GM18511 (cell line): ENCODE measurements at regions not wholly inside any gene's neighbourhood (a gene's known extent, or its start where the extent isn't known, plus 50 kb on each side); places are given as distances from the start of the nearest gene placed in this dataset.

Source experiments
- ATAC-seq: cut with Tn5 transposase; IDR thresholded peaks from one replicate; pipeline ENCODE4 v1.9.1; 2021; ENCODE audit warnings: mild to moderate bottlenecking, moderate library complexity; ENCODE audit not compliant: unreplicated experiment

DNA sequence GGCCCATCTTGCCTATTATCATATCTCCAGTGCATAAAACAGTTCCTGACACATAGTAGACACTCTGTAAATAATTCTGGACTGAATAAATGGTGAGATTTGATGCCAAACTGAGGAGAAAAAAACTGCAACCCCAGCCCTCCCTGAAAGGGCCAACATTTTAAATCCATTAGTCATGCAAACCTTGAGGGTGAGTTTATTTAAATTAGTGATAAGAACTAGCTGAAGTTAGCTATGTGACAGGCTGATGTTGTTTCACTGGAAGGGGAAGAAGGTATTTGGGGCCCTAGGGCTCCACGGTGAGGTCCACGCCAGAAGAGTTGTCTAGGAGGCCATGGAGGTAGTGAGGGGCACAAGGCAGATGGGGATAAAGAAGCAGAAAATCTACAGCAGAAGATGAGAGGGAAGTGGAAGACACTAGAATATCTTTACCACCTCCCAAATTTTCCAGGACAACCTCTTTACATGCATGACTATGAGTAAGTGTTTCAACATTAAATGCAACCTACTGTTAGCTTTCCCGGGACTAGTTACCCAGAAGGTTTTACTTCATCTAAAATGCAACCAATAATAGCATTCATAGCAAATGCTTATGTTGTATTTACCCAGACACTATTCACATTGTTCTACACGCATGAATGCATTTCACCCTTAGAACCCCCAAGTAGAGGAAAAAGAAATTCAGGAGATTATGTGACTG is 183.2 kb upstream of the LYZL1 start:
- ATAC-seq: no peak

DNA sequence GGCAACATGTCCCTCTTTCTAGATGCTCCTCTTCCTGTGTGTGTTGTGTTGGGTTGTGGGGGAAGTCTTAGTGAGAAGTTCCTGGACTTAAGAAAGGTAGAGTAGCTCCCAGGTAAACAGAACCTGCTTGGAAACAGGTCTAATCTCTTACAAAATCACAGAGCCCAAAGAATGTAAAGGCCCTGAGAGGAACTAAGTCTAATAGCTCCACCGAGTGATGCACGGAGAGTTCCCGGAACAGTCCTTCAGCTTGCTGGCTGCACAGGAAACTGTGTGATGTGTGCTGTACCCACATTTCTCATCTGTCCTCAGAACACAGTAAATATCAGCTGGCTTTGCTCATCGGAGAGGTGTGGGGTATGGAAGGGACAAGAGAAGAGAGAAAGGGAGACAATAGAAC is 182.6 kb upstream of the LYZL1 start:
- ATAC-seq: no peak

DNA sequence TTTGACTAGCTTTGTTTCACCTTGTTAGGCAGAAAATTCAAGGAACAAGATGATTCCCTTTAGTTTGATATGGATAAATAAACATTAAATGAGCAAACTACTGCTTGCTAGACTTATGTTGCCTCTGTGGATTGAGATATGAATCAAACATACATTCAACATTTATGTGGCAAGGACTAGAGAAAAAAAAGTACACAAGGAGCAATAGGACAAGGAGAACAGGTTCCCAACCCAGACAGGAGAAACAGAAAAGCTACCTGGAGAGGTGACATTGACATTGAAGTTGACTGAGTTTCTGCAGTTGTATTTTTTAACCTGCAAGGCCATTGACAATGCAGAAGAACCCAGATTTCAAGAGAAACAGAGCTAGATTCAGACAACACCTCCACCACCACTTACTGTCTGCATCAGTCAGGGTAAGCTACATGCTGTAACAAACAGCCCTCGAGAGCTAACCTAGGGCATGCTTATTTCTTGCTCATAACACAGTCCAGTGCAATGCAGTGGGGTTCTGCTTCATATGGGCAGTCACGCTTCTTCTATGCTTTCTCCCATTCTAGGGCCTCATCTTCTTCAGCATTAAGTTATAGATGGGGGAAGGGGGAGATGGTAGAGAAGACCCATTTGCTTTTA is 180.9 kb upstream of the LYZL1 start:
- ATAC-seq: no peak

DNA sequence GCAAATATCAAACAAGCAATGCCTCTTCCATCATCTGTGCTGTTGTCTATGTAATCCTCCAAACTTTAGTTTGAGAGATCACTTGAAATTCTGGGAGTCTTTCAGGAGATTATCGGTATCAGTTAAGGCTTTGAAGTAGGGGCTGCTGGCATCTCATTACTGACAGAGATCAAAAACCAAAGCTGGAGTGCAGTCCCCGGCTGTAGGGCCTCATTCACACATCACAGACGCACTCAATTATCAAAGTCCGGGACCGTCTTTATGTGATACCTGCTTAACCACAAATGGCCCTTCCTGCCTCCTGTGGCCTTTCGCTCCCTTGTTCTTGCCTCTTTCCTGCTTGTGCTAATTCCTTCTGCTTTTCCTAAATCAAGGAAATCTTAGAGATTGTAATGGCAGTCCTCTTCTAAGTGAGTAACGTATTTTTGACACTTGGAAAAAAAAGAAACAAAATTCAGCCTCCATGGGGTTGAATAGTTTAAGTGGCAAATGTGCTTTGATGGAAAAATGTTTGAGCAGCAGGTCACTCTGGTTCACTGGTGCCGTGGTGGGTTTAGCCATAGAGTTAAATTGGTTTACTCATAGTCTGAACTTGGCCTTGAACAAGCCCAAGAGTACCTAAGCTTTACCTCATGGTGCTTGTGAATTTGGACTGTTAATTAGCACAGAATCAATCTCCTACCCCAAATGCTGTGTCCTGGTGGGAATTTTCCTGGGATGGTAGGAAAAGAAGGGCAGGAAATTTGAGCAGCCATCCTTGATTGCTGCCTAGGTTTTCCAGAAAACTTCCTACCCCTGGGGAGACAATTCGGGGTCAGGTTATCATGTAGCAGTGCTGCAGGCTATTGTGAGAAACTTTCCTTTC is 178.9 kb upstream of the LYZL1 start:
- no peak for ATAC-seq

DNA sequence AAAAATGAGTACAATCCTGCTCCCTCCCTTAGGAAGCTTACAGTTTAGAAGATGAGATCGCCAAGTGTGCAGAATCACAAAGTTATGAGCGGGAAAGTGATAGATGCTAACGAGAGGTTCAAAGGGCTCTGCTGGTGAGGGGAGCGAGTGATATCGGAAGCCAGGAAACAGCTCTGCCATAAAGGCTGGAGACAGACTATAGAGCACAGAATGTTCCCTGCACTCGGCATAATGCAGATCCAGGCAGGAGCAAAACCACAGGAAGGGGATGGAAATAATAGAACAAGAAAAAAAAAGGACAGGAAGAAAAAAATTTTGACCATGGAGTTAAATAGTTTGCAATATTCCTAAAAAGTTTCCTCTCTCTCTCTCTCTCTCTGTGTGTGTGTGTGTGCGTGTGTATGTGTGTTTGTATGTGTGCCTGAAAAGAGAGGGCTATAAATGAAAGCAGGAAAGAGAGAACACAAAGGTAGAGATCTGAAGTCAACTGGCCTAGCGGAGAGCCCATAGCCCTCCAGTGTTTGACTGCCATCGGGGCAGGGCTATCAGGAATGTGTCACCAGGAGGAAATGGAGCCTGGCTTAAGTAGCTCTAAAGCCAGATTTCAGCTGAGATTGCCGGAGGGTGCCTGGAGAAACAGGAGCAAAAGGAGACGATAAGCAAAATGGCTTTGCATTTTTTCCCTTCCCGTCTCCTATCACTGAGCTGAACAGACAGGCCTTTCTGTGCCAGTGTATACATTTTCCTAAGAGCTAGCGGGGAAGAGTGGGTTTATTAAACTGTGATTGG is 175.8 kb upstream of the LYZL1 start:
- no peak for ATAC-seq

DNA sequence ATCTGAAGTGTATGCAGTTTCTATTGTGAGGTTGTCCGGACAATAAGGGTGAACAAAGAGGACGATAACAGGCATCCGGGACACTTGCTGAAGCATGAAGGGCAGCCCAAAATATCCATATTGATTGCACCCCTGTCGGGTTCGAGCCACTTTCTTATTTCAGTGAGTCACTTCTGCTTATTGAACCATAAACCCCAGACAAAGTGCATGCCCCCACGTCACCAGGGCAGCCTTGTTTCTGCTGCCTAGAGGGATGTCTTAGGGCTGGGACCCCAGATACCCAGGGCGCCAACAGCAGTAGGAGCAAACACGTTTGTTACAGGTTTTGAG is 175.3 kb upstream of the LYZL1 start:
- no peak for ATAC-seq

DNA sequence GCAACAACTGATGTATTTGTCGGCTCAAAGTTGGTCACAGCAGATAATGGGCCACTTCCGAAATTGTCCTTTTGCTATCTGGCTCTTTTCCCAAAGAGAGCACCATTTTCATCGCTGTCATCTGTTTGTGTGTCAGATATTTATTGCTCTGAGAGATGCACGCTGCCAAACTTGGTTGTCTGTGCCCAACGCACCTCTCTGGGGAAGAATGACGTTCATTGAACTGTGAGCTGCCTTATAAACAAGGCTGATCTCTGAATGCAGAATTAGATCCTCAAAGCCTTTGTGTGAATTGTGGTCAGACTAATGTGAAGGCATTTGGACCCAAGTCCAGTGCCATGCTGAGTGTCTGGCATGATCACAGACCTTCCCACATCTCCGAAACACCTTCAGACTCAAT is 174.7 kb upstream of the LYZL1 start:
- ATAC-seq: no peak

DNA sequence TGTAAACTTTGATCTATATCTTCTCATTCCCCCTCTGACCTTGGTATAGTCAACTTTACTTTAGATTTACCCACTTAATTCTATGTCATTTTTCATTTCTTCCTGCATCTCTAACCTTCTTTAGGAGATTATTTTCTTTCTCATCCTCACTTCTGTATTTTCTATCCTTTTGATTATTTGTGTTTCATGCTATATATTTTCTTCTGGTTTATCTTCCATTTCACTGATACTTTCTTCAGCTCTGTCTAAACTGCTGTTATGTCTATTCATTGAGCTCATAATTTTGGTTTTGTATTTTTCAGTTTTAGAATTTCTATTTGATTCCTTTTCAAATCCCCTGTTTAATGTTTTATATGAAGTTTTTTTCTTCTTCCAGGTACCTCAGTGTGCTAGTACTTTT is 171.1 kb upstream of the LYZL1 start:
- no peak for ATAC-seq

DNA sequence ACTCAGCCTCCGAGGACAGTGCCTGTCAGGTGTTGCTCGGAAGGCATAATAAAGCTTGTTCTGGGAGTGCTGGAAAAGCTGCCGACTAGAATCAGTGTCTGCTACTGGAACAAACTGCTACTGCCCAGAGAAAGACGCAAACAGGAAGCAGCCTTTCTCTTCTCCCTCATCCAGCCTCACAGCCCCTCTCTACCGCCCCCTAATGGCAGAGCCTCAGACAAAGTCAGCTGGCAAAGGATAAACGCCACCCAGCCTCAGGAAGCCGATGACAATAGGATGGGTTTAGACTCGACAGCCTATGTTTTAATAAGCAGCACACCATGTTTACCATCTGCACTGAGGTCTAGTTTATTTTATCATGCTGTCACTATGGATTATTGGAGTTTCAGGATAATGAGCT is 169.5 kb upstream of the LYZL1 start:
- ATAC-seq: no peak

DNA sequence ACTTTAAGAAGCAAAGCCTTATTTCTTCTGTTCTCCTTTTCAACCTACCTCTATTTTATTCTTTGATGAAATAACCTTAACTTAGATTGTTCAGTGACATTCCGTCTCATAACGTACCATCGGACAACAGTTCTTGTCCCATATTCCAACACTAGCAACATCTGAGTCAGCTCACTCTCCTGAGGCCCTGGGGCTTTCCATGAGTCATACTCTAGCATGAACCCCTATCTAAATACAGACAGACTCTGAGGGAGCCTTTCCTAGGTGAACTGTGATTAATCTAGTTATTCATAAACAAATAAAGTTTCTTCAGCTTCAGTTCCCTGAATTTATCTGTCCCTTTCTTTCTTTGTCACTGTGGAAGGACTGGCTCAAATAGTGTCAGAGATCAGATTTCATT is 168.7 kb upstream of the LYZL1 start:
- no peak for ATAC-seq

DNA sequence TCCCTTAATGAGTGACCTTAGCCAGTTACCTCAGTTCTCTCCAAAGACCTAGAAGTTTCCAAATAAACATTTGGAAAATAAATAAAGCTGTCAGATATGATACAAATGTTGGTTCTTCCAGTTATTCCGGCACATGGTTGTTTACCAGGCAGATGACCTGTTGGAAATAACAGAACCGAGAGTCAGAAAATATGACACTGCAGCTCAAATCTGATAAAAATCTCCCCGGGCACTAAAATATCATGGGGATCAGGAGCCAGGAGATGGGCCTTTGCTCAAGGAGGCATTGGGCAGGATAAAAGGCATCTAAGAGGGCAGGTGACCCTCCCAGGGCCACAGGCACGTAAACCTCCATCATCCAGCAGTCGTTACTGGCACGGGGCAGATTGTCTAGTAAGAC is 164.0 kb upstream of the LYZL1 start:
- no peak for ATAC-seq

DNA sequence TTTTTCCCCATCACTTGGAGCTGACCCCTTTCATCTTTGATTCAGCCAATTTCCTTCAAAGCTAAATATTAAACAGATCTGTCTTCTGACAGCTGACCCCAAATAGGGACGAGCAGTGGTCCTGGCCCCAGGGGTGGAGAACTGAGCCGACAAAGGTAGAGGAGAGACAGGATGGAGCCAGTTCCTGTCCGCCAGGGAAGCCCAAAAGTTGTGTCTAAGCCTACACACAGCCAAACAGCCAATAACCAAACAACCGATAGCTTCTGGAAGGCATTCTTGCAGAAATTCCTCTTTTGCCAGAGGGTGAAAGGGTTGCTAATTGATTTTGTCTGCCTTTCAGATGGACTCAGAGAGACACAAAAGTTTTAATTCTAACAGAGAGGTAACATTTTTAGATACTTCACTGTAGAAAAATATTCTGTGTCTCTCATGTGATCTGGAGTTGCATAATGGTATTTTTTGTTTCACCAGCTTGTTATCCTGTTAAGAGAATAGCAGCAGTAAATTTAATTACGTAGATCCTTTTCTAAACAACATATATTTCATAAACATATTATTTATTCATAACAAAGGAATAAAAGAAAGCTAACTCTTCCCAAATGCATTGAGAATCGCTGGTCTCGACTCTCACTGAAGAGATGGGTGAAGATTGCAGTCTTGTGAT is 161.7 kb upstream of the LYZL1 start:
- no peak for ATAC-seq

DNA sequence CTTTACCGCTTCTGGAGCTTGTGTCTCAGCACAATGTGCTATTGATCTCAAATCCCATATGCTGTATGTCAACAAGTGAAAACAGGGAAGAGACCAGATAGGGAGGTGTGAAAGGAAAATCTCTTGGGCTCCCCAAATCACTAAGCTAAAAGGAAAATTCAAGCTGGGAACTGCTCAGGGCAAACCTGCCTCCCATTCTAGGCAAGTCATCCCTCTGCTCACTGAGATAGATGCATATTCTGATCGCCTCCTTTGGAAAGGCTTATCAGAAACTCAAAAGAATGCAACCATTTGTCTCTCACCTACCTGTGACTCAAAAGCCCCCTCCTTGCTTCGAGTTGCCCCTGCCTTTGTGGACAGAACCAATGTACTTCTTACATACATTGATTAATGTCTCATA is 161.1 kb upstream of the LYZL1 start:
- ATAC-seq: no peak

DNA sequence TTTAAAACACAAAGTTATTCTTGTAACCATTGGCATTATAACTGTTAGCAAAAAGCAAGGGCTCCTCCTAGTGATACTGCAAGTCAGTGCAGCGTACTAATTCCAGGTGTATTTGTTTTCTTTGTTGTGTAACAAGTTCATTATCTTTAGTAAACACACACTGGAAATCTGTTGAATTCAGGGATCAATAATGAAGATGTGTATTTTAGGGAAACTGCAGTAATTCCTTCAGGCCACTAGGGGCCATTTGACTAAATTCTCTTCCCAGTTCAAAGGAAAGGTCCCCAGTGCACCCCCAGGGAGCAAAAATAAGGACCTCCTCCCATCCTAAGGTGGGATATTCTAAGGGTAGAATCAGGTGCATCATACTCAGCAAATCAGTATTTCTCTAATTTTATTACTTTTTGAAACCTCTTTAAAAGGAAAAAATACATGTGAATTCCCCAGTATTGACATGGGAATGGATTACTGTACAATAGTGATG is 158.6 kb upstream of the LYZL1 start:
- no peak for ATAC-seq

DNA sequence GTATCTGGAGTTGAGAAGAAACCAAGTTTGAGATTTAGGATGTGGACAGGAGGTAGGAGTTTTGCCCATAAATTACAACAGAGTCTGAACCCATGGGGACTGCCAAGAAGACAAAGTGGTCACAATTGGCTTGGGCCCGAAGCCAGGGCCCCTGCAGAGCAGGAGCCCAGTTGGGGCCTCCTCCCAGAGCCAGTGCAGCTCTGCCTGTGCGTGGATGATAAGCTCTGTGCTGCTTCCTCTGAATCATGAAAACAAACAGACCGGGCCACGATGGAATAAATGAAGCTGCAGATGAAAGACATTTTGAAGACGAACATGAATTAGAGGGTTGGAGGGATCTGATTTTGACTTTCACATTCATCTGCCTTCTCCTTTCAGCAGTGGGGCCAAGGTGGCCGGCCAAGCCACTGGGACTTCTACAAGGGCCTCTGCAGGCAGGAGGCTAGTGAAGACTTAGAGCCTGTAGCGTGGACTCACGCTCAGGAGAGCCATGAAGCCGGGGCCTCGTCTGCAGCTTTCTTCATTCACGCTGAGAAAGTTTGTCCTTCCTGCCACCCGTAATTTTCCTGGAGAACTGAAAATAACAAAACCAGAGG is 156.8 kb upstream of the LYZL1 start:
- ATAC-seq: no peak

DNA sequence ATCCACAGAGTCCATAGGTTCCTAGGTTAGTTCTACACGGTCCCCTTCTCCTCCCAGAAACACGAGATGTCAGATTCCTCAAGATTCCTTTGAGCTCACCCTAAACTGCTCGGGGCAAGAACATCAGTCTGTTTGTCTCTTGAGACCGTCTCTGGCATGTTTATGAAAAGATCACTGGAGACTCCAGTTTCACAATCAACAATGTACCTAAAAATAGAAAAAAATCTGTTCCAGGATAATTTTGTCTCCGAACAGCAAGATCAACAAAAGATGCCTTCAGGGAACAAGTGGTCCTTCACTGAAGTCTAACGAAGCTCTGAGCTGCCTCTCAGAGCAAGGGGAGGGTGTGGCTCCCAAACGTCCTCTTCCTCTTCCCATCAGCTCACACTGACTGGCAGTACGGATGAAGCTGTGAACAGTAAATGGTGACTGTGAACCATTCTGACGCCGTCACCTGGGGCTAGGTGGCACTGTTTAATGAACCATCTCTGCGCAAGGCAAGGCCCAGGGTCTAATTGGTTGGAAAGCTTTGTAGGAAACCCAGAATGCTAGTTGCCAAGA is 156.2 kb upstream of the LYZL1 start:
- ATAC-seq: no peak

DNA sequence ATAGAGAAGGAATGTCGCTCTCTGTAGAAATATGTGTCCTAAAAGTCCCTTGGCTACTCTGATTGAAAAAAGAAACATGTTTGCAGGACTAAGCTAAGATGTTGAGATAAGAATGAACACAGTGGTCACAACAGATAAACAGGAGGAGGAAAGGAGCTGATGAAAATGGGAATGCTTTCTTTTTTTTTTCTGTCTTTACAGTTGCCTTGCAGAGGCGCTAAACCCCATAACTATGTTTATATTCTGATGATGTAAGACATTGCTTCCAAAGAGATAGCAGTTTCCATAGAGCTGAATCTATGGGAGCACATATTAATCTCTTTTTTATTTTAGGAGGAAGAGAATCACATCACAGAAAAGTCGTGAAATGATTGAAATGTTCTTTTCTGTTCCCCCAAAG is 153.5 kb upstream of the LYZL1 start:
- no peak for ATAC-seq

DNA sequence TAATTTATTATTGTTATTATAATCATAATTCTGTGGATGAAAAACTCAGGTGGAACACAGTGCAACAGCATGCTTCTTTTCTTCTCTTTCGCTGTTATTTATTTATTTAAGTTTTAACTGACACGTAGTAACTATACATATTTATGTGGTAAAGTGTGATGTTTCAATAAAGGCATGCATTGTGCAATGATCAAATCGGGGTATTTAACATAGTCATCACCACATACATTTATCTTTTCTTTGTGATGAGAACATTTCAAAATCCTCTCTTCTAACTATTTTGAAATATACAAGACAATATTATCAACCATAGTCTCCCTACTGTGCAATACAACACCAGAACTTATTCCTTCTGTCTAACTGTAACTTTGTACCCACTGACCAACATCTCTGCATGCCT is 152.5 kb upstream of the LYZL1 start:
- no peak for ATAC-seq

DNA sequence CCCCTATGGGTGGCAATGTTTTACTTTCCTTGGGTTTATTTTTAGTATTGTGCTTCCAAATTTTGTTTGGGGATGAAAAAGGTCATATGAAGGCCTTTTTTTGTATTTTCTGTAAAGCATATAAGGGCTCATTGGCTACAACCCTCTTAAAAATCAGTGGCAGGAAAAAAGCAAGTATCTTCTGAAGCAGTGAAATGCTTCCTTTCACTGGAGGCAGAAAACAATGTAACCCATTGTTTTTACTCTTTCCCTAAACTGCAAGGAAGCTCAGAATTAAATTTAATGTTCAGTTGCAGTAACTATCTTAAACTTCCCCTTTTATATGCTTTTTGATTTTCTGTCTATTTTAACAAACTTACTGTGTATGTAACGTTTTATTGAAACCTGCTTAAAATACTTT is 148.7 kb upstream of the LYZL1 start:
- no peak for ATAC-seq

DNA sequence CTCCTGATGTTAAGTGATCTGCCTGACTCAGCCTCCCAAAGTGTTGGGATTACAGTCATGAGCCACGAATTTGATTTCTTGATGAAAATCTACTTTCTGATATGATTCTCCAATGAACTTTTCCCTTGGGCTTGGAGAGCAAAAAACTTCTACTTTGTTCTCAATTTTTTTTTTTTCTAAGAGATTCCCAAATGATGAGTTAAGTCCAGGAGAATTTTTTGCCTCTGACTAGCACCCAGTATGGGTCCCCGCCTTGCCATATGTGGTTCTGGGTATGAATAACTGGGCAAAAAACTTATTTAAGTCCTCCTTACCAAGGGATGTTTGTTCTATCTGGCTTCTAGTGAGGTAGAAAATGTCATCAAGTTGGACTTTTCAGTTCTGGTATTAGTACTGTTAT is 147.9 kb upstream of the LYZL1 start:
- ATAC-seq: no peak
